ENCODE measurements at regions not wholly inside any gene's neighbourhood (a gene's known extent, or its start where the extent isn't known, plus 50 kb on each side); places are given as distances from the start of the nearest gene placed in this dataset.

DNA sequence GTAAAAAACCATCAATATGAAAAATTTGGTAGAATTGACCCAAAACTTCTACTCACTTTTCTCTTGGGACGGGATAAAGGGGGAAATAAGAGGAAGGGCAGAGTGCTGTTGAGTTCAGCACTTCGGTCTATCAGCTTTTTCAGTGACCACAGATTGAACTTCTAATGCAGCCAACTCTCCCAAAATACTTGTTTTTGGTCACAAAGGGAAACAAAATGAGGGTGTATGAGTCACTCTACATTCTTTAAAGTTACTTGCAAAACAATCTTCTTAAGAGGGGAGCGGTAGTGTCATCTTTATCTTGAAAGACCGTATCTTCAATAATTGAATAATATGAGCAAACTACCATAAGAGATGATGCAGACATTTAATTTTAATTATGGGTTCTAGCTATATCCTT is 661.3 kb downstream of the CD109 start:
- Histone ChIP-seq H3K4me2 (ENCODE audit: low read length) (no peak overlapping the region), H4K20me1 (ENCODE audit: insufficient read depth, low read length) (no peaks in the 10 kb centered on the region), H3K4me1 (ENCODE audit: insufficient read depth, low read length, poor library complexity, severe bottlenecking) (no peaks in the 10 kb centered on the region), H3K9me3 (ENCODE audit: low read length) (no peaks in the 10 kb centered on the region), H3K27ac (ENCODE audit: low read depth, low read length, poor library complexity, severe bottlenecking) (no peak overlapping the region), H2AFZ (ENCODE audit: low read length) (no peak overlapping the region), H3K79me2 (ENCODE audit: insufficient read depth, low read depth, low read length) (no peaks in the 10 kb centered on the region), H3K4me3 (ENCODE audit: low read depth, low read length, poor library complexity, severe bottlenecking) (no peak overlapping the region), H3K36me3 (ENCODE audit: insufficient read depth, low read length) (no peaks in the 10 kb centered on the region), H3K9me2 (ENCODE audit: insufficient read depth, low read length) (no peaks in the 10 kb centered on the region)
- BruUV-seq (replicated peaks), result no TSS peak
- no peak for DNase-seq (ENCODE audit: low spot score)
- ChIA-PET CTCF (ENCODE audit: unreplicated experiment) (no interaction called here), POLR2A (no interaction called here)
- intact Hi-C loops (cut with micrococcal nuclease; ENCODE audit: unreplicated experiment), result no loop called here
- TF ChIP-seq EZH2phosphoT487 (IDR thresholded peaks at IDR 0.05; ENCODE audit: borderline replicate concordance, low read depth, low read length), result no peak
- TF ChIP-seq, protein P1, sequence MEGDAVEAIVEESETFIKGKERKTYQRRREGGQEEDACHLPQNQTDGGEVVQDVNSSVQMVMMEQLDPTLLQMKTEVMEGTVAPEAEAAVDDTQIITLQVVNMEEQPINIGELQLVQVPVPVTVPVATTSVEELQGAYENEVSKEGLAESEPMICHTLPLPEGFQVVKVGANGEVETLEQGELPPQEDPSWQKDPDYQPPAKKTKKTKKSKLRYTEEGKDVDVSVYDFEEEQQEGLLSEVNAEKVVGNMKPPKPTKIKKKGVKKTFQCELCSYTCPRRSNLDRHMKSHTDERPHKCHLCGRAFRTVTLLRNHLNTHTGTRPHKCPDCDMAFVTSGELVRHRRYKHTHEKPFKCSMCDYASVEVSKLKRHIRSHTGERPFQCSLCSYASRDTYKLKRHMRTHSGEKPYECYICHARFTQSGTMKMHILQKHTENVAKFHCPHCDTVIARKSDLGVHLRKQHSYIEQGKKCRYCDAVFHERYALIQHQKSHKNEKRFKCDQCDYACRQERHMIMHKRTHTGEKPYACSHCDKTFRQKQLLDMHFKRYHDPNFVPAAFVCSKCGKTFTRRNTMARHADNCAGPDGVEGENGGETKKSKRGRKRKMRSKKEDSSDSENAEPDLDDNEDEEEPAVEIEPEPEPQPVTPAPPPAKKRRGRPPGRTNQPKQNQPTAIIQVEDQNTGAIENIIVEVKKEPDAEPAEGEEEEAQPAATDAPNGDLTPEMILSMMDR (conservative IDR thresholded peaks at IDR 0.05; ENCODE audit: low read length), result no peak

DNA sequence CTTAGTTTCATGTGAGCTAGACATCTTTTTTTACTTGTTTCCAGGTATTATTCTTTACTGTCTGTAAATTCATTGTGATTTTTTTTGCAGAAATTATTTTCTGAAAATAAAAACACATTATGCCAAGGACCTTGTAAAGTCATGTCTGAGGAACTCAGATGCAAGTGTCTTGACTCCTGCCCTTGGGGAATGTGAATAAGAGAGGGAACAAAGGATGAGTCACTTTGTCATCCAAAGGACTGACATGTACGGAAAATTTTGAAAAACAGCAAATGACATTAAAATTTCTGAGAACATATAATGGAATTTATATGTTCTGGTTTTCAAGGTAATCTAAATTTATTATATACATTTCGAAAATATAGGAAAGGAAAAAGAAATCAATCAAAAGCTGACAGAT is 660.4 kb downstream of the CD109 start:
- H3K9me3 ChIP-seq (ENCODE audit: low read length), result no peaks in the 10 kb centered on the region
- H3K79me2 ChIP-seq (ENCODE audit: insufficient read depth, low read depth, low read length), result no peaks in the 10 kb centered on the region
- H3K9me2 ChIP-seq (ENCODE audit: insufficient read depth, low read length), result no peaks in the 10 kb centered on the region
- ChIA-PET CTCF (ENCODE audit: unreplicated experiment) (no interaction called here), POLR2A (no interaction called here)
- no peaks in the 10 kb centered on the region for H4K20me1 ChIP-seq (ENCODE audit: insufficient read depth, low read length)
- intact Hi-C loops (cut with micrococcal nuclease; ENCODE audit: unreplicated experiment), result no loop called here
- no peak for DNase-seq (ENCODE audit: low spot score)
- TF ChIP-seq EZH2phosphoT487 (IDR thresholded peaks at IDR 0.05; ENCODE audit: borderline replicate concordance, low read depth, low read length), result no peak
- TF ChIP-seq, protein P1 (conservative IDR thresholded peaks at IDR 0.05; ENCODE audit: low read length), result no peak
- no peaks in the 10 kb centered on the region for H3K36me3 ChIP-seq (ENCODE audit: insufficient read depth, low read length)
- H3K4me3 ChIP-seq (ENCODE audit: low read depth, low read length, poor library complexity, severe bottlenecking), result no peak overlapping the region
- no peak overlapping the region for H2AFZ ChIP-seq (ENCODE audit: low read length)
- no peaks in the 10 kb centered on the region for H3K4me1 ChIP-seq (ENCODE audit: insufficient read depth, low read length, poor library complexity, severe bottlenecking)
- H3K4me2 ChIP-seq (ENCODE audit: low read length), result no peak overlapping the region
- no peak overlapping the region for H3K27ac ChIP-seq (ENCODE audit: low read depth, low read length, poor library complexity, severe bottlenecking)
- BruUV-seq (replicated peaks), result no TSS peak

DNA sequence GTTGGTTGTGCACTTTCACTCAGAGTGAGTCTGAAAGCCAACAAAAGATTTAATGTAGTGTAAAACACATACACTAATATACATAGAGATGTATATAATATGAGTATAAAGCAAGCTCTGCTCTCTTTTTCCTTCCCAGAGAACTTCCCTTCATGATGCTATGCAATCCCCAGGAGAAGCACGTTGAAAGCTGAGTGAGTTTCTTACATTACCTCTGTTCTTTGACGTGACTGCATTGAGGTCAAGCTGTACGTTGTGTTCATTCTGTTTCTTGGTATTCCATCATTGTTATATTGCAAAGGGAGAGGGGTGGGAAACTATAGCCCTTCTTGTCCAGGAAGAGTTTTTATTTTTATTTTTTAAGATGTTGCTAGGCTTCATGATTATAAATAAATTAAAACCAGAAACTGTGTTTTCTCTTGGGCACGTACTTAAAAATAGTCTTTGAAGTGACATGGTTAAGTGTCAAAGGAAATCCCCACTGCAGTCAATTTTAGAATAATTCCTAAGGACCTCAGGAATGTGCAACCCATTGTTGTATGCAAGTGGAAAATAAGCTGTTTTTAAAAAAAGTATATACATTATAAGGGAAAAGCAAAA is 651.0 kb downstream of the CD109 start:
- no peak for DNase-seq (ENCODE audit: low spot score)
- Histone ChIP-seq H3K9me3 (ENCODE audit: low read length) (no peaks in the 10 kb centered on the region), H3K79me2 (ENCODE audit: insufficient read depth, low read depth, low read length) (no peaks in the 10 kb centered on the region), H3K4me3 (ENCODE audit: low read depth, low read length, poor library complexity, severe bottlenecking) (no peak overlapping the region), H3K4me1 (ENCODE audit: insufficient read depth, low read length, poor library complexity, severe bottlenecking) (no peaks in the 10 kb centered on the region), H3K9me2 (ENCODE audit: insufficient read depth, low read length) (no peaks in the 10 kb centered on the region), H3K27ac (ENCODE audit: low read depth, low read length, poor library complexity, severe bottlenecking) (no peak overlapping the region), H3K36me3 (ENCODE audit: insufficient read depth, low read length) (no peaks in the 10 kb centered on the region), H3K4me2 (ENCODE audit: low read length) (no peak overlapping the region), H2AFZ (ENCODE audit: low read length) (no peak overlapping the region), H4K20me1 (ENCODE audit: insufficient read depth, low read length) (no peaks in the 10 kb centered on the region)
- POLR2A ChIA-PET, result no interaction called here
- no peak for TF ChIP-seq EZH2phosphoT487 (IDR thresholded peaks at IDR 0.05; ENCODE audit: borderline replicate concordance, low read depth, low read length)
- TF ChIP-seq, protein P1 (conservative IDR thresholded peaks at IDR 0.05; ENCODE audit: low read length), result no peak
- no TSS peak for BruUV-seq (replicated peaks)
- CTCF ChIA-PET (ENCODE audit: unreplicated experiment), result no interaction called here
- intact Hi-C loops (cut with micrococcal nuclease; ENCODE audit: unreplicated experiment), result no loop called here
